ENCODE measurements at regions not wholly inside any gene's neighbourhood (a gene's known extent, or its start where the extent isn't known, plus 50 kb on each side); places are given as distances from the start of the nearest gene placed in this dataset.
"Not testable (repeated sequence)": the region's sequence is repeated elsewhere in the genome, so short reads cannot be mapped to it uniquely, and the experiment has no call there.

DNA sequence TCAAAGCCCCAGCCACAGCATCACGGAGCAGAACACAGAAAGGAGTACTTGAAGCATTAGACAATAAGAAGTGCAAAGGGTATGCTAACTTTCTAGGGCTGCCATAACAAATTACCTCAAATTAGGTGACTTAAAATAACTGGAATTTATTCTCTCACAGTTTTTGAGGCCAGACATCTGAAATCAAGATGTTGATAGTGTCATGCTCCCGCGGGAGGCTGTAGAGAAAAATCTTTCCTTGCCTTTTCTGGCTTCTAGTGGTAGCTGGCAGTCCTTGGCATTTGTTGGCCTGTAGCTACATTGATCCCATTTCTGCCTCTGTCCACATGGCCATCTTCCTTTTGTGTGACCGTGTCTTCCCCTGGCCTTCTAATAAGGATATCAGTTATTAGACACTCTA lies 51.9 kb upstream of the SPDL1 start:
- Mint-ChIP-seq H3K27me3 (peaks cover 13% of the 10 kb centered on the region), H3K27ac (no peak overlapping the region), H3K9me3 (peaks cover 4 to 6% (median 4%) of the 10 kb centered on the region in 3 donors), H3K4me3 (no peak overlapping the region), H3K36me3 (peaks cover 1% of the 10 kb centered on the region), H3K4me1 (no peaks in the 10 kb centered on the region)

GRCh38 chr5:169527863-169528262 lies 55.7 kb upstream of the SPDL1 start:
- no peak overlapping the region for H3K27ac Mint-ChIP-seq

DNA sequence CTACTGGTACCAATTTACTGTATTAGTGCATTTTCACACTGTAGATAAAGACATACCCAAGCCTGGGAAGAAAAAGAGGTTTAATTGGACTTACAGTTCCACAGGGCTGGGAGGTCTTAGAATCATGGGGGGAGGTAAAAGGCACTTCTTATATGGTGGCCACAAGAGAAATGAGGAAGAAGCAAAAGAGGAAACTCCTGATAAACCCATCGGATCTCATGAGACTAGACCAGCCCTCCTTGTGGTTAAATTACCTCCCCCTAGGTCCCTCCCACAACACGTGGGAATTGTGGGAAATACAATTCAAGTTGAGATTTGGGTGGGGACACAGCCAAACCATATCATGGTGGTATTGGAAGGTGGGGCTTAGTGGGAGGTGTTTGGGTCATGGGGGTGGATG lies 56.5 kb upstream of the SPDL1 start:
- Mint-ChIP-seq H3K4me3 (no peak overlapping the region), H3K9me3 (peaks cover 4 to 9% (median 6%) of the 10 kb centered on the region in 3 donors), H3K27me3 (peaks cover 22% of the 10 kb centered on the region), H3K4me1 (peaks cover 0 to 1% (median 0%) of the 10 kb centered on the region in 3 donors), H3K27ac (no peak overlapping the region), H3K36me3 (no peaks in the 10 kb centered on the region)

More at GRCh38 chr5:169527863-169528262, 55.7 kb upstream of the SPDL1 start:
- Mint-ChIP-seq H3K4me1 (no peaks in the 10 kb centered on the region), H3K9me3 (peaks cover 4 to 9% (median 6%) of the 10 kb centered on the region in 3 donors), H3K36me3 (no peaks in the 10 kb centered on the region), H3K27me3 (peaks cover 18% of the 10 kb centered on the region), H3K4me3 (no peak overlapping the region)

DNA sequence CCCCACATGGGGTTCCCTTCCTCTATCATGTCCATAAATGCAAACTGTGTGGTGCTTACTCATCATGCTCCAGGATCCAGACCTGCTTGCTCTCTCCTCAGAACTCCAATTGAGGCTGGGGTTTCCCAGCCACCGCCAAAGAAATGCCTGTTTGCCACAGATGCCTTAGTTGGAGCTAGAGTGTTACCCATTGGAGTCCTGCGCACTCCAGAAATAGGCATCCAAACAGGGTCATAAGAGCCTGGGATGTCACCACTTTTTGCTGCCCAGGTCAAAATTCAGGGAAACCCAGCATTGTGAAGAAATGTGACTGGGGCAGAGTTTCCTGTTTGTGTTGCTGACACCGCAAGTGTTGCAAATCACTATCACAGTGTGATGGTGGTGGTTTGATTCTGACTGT lies 60.7 kb upstream of the SPDL1 start:
- no peaks in the 10 kb centered on the region for H3K36me3 Mint-ChIP-seq
- H3K27ac Mint-ChIP-seq = no peak overlapping the region
- H3K4me3 Mint-ChIP-seq = no peak overlapping the region
- H3K27me3 Mint-ChIP-seq = peaks cover 16% of the 10 kb centered on the region
- H3K9me3 Mint-ChIP-seq = peaks cover 5 to 14% (median 11%) of the 10 kb centered on the region in 3 donors
- H3K4me1 Mint-ChIP-seq = peaks cover 0 to 1% (median 0%) of the 10 kb centered on the region in 3 donors

DNA sequence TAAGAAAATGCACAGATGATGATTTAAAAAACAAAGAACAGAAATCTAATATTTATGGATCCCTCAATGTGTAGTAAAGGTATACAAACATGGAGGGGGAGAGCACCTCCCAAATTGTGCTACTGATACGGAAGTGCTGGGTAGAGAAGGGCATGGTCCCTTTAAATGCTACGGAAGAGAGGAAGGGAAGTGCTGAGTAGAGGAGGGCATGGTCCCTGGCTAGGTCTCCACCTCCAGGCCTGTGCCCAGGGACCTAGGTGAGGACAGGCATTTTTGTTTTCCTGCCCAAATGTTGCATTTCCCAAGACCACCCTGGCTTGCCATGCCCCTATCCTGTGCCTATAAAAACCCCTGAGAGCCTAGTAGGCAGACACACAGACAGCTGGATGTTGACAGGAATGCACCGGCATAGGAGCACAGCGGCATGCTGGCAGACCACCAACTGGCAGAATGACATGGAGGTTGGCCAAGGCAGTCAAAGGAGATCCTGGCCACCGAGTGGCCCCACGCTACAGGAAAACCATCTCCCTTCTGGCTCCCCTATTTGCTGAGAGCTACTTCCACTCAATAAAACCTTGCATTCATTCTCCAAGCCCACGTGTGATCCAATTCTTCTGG lies 62.1 kb upstream of the SPDL1 start:
- no peaks in the 10 kb centered on the region for H3K36me3 Mint-ChIP-seq
- peaks cover 17% of the 10 kb centered on the region for H3K27me3 Mint-ChIP-seq
- H3K27ac Mint-ChIP-seq = peak overlapping the region in 1 of 3 donors; percentile 71
- peaks cover 4 to 10% (median 6%) of the 10 kb centered on the region in 3 donors for H3K9me3 Mint-ChIP-seq
- H3K4me1 Mint-ChIP-seq = peaks cover 0 to 1% (median 0%) of the 10 kb centered on the region in 3 donors
- H3K4me3 Mint-ChIP-seq = no peak overlapping the region

- peaks cover 0 to 1% (median 0%) of the 10 kb centered on the region in 3 donors for H3K4me1 Mint-ChIP-seq
- H3K4me3 Mint-ChIP-seq = no peak overlapping the region
- peaks cover 4 to 8% (median 5%) of the 10 kb centered on the region in 3 donors for H3K9me3 Mint-ChIP-seq
- H3K36me3 Mint-ChIP-seq = no peaks in the 10 kb centered on the region
- H3K27me3 Mint-ChIP-seq = peaks cover 18% of the 10 kb centered on the region
- no peak overlapping the region for H3K27ac Mint-ChIP-seq
Measured at GRCh38 chr5:169519358-169519757, 64.2 kb upstream of the SPDL1 start.

DNA sequence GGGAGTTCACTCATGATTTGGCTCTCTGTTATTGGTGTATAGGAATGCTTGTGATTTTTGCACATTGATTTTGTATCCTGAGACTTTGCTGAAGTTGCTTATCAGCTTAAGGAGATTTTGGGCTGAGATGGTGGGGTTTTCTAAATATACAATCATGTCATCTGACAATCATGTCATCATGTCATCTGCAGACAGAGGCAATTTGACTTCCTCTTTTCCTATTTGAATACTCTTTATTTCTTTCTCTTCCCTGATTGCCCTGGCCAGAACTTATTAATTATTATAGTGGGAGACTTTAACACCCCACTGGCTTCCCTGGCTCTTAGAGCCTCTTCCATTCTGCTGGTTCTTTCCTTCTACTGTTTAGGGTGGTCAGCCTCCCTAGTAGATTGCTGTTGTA lies 64.8 kb upstream of the SPDL1 start:
- H3K4me3 Mint-ChIP-seq, H3K9me3 Mint-ChIP-seq, H3K27ac Mint-ChIP-seq, H3K4me1 Mint-ChIP-seq, H3K36me3 Mint-ChIP-seq: not testable (repeated sequence)
- peaks cover 17% of the 10 kb centered on the region for H3K27me3 Mint-ChIP-seq

DNA sequence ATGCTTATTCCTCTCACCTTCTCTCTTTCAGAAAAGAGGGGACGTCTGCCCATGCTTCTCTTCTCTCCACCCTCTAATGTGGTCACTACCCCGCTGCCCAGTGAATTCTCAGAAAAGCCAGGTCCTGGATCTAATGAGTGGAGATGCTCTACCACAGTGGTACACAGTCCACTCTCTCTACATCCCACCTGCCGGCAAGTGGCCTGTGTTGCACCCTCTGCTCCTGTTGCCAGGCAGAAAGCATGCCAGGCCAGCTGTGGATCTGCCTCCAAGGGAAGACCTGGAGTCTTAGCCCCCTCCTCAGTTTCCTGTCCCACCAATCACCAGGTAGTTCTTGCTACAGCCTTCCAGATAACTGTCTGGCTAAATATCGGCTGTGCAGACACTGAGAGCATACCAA lies 71.2 kb upstream of the SPDL1 start:
- H3K4me1 Mint-ChIP-seq = no peaks in the 10 kb centered on the region
- H3K4me3 Mint-ChIP-seq = no peak overlapping the region
- H3K27me3 Mint-ChIP-seq = peaks cover 10% of the 10 kb centered on the region
- no peaks in the 10 kb centered on the region for H3K36me3 Mint-ChIP-seq
- no peaks in the 10 kb centered on the region for H3K9me3 Mint-ChIP-seq
- H3K27ac Mint-ChIP-seq = no peak overlapping the region

DNA sequence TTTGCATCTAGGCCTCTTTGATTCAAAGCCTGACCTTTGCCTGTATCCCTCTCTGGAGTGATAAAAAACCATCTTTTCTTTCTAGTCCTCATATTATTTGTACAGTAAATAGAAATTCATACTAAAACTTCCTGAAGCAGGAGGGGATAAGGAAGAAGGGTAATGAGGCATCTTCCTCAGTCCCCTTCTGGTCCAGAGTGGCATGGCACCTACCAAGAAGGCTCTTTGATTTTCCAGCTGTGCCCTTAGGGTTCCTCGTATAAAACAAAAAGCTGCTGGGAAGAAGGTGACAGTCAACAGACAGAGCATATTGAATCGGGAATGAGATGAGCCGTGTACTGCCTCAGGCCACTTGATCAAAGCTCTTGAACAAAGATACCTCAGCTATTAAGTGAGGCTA lies 71.9 kb upstream of the SPDL1 start:
- H3K36me3 Mint-ChIP-seq = no peaks in the 10 kb centered on the region

GRCh38 chr5:169507051-169507450 lies 76.5 kb upstream of the SPDL1 start:
- H3K4me1 Mint-ChIP-seq = no peaks in the 10 kb centered on the region
- no peaks in the 10 kb centered on the region for H3K36me3 Mint-ChIP-seq
- no peaks in the 10 kb centered on the region for H3K9me3 Mint-ChIP-seq
- no peak overlapping the region for H3K4me3 Mint-ChIP-seq
- peaks cover 2% of the 10 kb centered on the region for H3K27me3 Mint-ChIP-seq
- no peak overlapping the region for H3K27ac Mint-ChIP-seq

More for the DNA sequence above, 71.9 kb upstream of the SPDL1 start:
- H3K27me3 Mint-ChIP-seq = peaks cover 10% of the 10 kb centered on the region
- H3K27ac Mint-ChIP-seq = peak overlapping the region in 1 of 3 donors; percentile 59
- no peaks in the 10 kb centered on the region for H3K4me1 Mint-ChIP-seq
- no peak overlapping the region for H3K4me3 Mint-ChIP-seq
- no peaks in the 10 kb centered on the region for H3K9me3 Mint-ChIP-seq

DNA sequence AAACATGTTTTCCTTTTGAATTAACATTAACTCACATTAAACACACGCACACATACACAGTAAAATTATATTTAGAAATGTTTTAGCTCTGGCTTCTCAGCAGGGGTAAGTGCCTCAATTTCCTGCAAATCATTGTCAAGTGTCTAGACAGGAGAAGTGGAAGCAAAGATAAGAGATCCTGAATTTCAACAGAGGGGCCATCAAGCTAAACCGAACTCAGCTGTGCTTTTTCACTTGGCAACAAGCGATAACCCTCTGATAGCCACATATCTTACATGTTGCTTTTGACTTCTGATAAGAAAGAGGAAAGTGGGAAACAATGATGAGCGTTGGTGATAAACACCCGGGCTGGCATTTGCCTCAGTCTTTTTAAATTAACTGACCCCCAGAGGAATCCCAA lies 79.7 kb upstream of the SPDL1 start:
- H3K9me3 Mint-ChIP-seq = no peaks in the 10 kb centered on the region
- H3K4me3 Mint-ChIP-seq = no peak overlapping the region
- peaks cover 2% of the 10 kb centered on the region for H3K27me3 Mint-ChIP-seq
- H3K4me1 Mint-ChIP-seq = no peaks in the 10 kb centered on the region
- no peak overlapping the region for H3K27ac Mint-ChIP-seq
- no peaks in the 10 kb centered on the region for H3K36me3 Mint-ChIP-seq

DNA sequence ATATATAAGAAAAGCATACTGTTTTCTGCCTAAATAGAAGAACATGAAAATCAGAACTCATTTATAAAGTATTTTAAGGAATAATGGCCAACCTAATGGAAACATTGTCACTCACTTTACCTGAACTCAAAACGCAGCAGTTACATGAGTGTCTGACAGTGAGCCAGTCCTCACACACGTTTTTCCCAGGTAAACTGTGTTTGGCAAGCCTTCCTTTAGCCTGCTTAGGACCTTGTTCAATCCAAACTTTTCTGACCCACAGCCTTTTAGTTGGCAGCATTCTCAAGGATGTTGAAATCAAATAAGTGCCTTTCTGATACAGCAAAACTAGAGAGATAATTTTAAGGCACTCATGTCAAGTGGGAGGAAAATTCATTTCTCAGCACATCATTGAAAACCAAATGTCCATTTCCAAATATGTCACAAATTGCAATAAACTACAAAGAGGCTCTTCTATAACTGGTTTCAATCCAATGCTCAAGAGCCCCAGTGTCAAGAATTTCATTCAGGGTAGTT lies 83.5 kb upstream of the SPDL1 start:
- Mint-ChIP-seq H3K4me1 (no peaks in the 10 kb centered on the region), H3K9me3 (no peaks in the 10 kb centered on the region), H3K36me3 (no peaks in the 10 kb centered on the region), H3K27ac (no peak overlapping the region), H3K4me3 (no peak overlapping the region), H3K27me3 (peaks cover 6% of the 10 kb centered on the region)

DNA sequence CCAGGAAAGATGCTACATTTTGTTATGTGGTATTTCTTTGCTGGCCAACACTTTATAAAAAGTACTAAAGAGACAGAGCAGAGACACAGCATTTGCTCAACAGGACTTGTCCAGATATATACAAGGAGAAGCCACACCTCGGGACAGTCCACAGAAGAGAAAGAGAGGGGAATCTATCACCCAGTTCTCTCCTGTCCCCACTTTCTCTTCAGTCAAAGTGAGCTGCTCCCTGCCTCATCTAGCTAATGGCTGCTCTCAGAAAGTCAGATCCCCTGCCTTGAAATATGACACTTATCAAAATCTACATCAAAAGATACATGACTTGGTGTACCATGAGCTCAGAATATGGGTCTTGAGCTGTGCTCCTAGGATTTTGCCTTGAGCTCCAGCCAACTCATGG lies 86.7 kb upstream of the SPDL1 start:
- H3K36me3 Mint-ChIP-seq = no peaks in the 10 kb centered on the region
- peaks cover 4% of the 10 kb centered on the region for H3K27me3 Mint-ChIP-seq
- peaks cover 2 to 7% (median 5%) of the 10 kb centered on the region in 3 donors for H3K9me3 Mint-ChIP-seq
- H3K4me1 Mint-ChIP-seq = no peaks in the 10 kb centered on the region
- H3K4me3 Mint-ChIP-seq = no peak overlapping the region
- H3K27ac Mint-ChIP-seq = no peak overlapping the region

DNA sequence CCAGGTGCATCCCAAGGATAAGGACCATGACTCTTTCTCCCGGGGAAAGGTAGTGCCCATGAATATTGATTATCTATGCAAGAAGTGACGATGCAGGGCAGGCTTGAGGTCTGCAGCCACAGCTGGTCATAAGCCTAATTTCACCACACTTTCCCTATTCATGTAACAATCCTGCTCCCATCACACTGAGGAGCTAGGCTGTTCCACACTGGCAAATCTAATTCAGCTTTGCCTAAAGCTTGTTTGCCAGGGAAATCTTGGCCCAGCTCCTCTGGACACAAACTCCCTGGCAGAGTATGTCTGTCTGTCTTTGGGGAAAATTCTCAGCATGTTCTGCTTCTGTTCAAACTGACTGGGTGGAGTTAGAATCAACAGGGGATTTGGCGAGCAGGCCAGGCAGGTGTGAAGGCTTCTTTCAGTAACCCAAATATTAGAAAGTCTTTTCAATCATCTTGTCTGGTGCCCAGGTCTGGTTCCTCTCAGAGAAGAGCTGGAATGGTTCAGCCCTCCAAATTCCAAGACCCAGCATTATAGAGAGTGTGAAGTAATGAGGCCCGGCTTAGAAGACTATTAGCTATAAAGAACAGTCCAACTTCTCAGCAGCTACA lies 88.5 kb upstream of the SPDL1 start:
- Mint-ChIP-seq H3K4me3 (no peak overlapping the region), H3K27ac (no peak overlapping the region), H3K36me3 (peaks cover under 1% of the 10 kb centered on the region)

DNA sequence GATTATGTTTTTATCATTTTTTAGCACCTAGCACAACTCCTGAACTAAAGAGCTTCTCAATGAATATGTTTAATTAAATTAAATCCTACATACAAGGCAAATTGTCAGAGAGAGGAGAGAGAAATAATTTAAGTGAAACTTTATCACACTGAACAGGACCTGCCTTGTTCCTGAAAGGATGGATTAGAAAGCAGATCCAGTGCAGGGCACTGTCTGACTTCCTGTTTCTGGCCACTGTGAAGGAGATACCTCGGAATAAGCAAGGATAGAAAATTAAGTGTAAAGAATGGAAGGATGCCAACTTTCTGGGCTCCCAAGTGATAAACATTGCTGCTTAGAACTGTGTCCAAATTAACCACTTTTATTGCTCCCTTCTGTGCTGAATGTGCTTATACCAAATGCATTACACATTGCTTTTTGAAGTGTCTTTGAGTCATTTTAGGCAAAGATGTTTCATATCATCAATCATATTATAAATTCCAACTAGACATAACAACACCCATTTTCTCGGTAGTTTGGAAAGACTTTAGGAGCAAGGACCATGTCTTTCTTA lies 89.1 kb upstream of the SPDL1 start:
- Mint-ChIP-seq H3K9me3 (peaks cover 2 to 7% (median 5%) of the 10 kb centered on the region in 3 donors), H3K4me3 (no peak overlapping the region), H3K36me3 (peaks cover 3% of the 10 kb centered on the region), H3K27ac (no peak overlapping the region), H3K27me3 (peaks cover 4% of the 10 kb centered on the region), H3K4me1 (no peaks in the 10 kb centered on the region)

More for the DNA sequence above, 88.5 kb upstream of the SPDL1 start:
- H3K4me1 Mint-ChIP-seq = no peaks in the 10 kb centered on the region
- H3K9me3 Mint-ChIP-seq = peaks cover 2 to 7% (median 5%) of the 10 kb centered on the region in 3 donors
- H3K27me3 Mint-ChIP-seq = peaks cover 4% of the 10 kb centered on the region
